ENCODE measurements at regions not wholly inside any gene's neighbourhood (a gene's known extent, or its start where the extent isn't known, plus 50 kb on each side); places are given as distances from the start of the nearest gene placed in this dataset.

DNA sequence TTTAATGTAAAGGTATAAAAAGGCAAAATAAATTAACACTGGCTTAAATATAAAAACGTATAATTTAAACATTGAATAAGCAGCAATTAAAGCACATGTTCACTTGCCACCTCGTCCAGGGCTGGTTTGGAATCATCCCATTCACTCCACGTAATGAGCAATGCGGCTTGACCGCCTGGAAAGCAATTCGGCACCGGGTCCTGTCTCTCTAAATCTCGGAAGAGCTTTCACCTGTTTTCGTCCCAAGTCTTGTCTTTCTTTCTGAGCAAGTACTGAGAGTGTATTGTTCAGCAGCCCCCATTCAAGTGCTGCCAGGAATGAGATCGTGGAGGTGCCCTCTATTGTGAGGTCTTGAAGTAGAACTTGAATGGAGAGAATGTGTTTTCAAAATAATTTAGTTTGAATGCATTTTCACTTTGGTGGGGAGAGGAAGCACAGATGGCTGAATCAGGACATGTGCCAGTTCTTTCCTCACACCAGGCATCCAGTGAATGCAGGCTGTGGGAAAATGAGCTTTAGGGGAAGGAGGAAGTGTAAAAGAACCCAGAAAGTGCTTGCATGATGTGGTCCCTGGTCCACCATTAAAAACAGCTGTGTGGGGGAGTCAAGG, 515.2 kb downstream of the REEP3 start:
- TF ChIP-seq NCOA5 (CRISPR knock-in tag; IDR thresholded peaks at IDR 0.05) (no peak), EZH2 (conservative IDR thresholded peaks at IDR 0.05; ENCODE audit: low read depth, low read length) (no peak), SIN3B (IDR thresholded peaks at IDR 0.05; ENCODE audit: low read length) (no peak), SP2 (CRISPR knock-in tag; IDR thresholded peaks at IDR 0.05) (no peak), ZNF674 (CRISPR knock-in tag; IDR thresholded peaks at IDR 0.05; ENCODE audit: low read depth) (no peak), KLF13 (CRISPR knock-in tag; IDR thresholded peaks at IDR 0.05) (no peak)

All from HepG2 (cell line).